ENCODE measurements at regions not wholly inside any gene's neighbourhood (a gene's known extent, or its start where the extent isn't known, plus 50 kb on each side); places are given as distances from the start of the nearest gene placed in this dataset.

DNA sequence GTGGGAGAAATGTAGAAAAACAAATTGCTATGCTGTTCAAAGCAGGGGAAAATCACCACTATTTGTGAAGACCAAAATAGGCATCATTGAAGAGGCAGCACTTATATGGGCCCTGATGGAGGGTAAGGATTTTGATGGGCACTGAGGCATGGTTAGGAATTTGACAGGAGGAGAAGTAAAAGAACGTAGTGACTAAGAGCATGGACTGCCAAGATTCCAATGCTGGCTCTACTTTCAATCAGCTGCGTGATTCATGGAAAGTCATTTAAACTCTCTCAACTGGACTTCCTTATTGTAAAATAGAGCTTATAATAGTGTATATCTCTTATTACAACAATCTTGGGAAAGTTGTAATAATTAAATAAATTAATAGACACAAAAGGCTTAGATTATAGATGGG is 267.7 kb upstream of the G2E3 start:
- TF ChIP-seq YY1 (IDR thresholded peaks at IDR 0.05; ENCODE audit: low read depth) (no peak), CTCF (IDR thresholded peaks at IDR 0.05) (no peak), POLR2AphosphoS5 (IDR thresholded peaks at IDR 0.05; ENCODE audit: low read depth, low read length) (no peak), FOXM1 (IDR thresholded peaks at IDR 0.05; ENCODE audit: low read depth) (no peak), RXRA (IDR thresholded peaks at IDR 0.05; ENCODE audit: borderline replicate concordance, low read depth) (no peak)

Measured in SK-N-SH (cell line).